ENCODE measurements at regions not wholly inside any gene's neighbourhood (a gene's known extent, or its start where the extent isn't known, plus 50 kb on each side); places are given as distances from the start of the nearest gene placed in this dataset.

DNA sequence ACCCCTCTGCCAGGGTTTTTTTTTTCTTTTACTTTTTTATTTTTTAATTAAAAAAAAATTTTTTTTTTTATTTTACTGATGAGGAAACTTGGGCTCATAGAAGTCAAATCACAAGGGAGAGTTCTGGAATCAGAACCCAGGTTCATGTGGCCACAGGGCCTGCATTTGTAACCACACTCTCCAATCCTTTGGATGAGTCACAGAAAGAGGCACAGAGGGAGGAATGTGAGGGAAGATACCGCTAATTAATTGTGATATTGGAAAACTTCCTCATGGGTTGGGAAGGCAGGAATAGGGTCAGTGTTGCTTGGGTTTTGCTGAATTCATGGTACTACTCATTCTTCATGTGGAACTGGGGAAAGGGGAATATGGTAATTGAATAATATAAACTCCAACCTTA, 132.9 kb upstream of the SLC6A11 start (continued):
- TF ChIP-seq ZHX2 (IDR thresholded peaks at IDR 0.05; ENCODE audit: low read depth) = no peak
- TF ChIP-seq ZHX2 (CRISPR knock-in tag; IDR thresholded peaks at IDR 0.05; ENCODE audit: borderline replicate concordance) = no peak
- TF ChIP-seq SAP130 (CRISPR knock-in tag; IDR thresholded peaks at IDR 0.05; ENCODE audit: low read depth) = no peak

DNA sequence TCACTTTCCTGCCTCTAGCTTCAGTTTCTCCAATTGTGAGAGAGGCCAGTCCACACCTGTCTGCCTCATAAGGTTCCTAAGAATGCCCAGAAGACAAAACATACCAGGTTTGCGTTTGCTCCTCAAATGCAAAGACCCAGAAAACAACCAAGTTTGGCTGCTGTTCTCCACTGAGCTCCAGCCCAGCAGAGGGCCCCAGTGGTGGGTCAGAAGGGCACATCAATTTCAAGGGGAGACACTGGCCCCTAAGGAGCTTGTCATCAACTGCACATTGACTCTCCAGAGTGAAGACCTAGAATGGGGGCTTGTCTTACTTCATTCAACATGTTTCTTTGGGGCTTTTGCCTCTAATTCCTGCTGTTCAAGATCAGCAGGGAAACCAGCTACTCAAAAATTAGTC, 127.9 kb upstream of the SLC6A11 start:
- Histone ChIP-seq H3K27ac (ENCODE audit: extremely low read length, insufficient read depth, low read length) (no peak overlapping the region), H3K4me3 (replicated peaks in 1 of 3; ENCODE audit: insufficient read depth in 1 of 3, low read depth in 2 of 3, low read length in 3 of 3) (no peak overlapping the region), H3K79me2 (ENCODE audit: insufficient read depth, low read length) (no peaks in the 10 kb centered on the region), H3K9me3 (ENCODE audit: low read length) (no peaks in the 10 kb centered on the region), H3K36me3 (replicated peaks in 1 of 2; ENCODE audit: control insufficient read depth in 1 of 2, insufficient read depth in 2 of 2, low read length in 2 of 2) (no peaks in the 10 kb centered on the region), H3K4me1 (ENCODE audit: insufficient read depth, low read length) (no peaks in the 10 kb centered on the region; the same call in 1 of the 2 replicates), H3K27me3 (ENCODE audit: control insufficient read depth in 1 of 2, insufficient read depth in 2 of 2, low read length in 2 of 2) (peaks cover 0 to 1% of the 10 kb centered on the region in 2 experiments; a peak in 2 of 5 replicates), H4K20me1 (ENCODE audit: insufficient read depth, low read length) (no peaks in the 10 kb centered on the region), H3K9ac (ENCODE audit: insufficient read depth, low read depth, low read length) (no peak overlapping the region), H2AFZ (ENCODE audit: low read length) (no peak overlapping the region), H3K4me2 (ENCODE audit: low read depth, low read length) (no peak overlapping the region)
- ChIA-PET POLR2A (no interaction called here), CTCF (ENCODE audit: low intra/inter-chr PET ratio, low total read pairs) (no interaction called here)
- DNase-seq (ENCODE audit: low spot score) (no peak), ATAC-seq (no peak), FAIRE-seq (no peak)
- intact Hi-C loops (cut with micrococcal nuclease; ENCODE audit: unreplicated experiment) = no loop called here
- WGBS (ENCODE audit: low lambda C conversion rate) = 8% methylated on average over 1 of the region's 1 CpG
- in situ Hi-C loops (cut with HindIII; ENCODE audit: extremely low pct_ligation_motif_present, low pct_unique_long_range_greater_than_20kb) = no loop called here
- no TSS peak for BruUV-seq (replicated peaks)
- TF ChIP-seq ERF (CRISPR knock-in tag; IDR thresholded peaks at IDR 0.05) (no peak), TBP (CRISPR knock-in tag; IDR thresholded peaks at IDR 0.05) (no peak), ARNT2 (CRISPR knock-in tag; IDR thresholded peaks at IDR 0.05; ENCODE audit: low read depth) (no peak), ZMYM3 (CRISPR knock-in tag; IDR thresholded peaks at IDR 0.05) (no peak), ZNF776 (CRISPR knock-in tag; IDR thresholded peaks at IDR 0.05) (no peak), ARHGAP35 (CRISPR knock-in tag; IDR thresholded peaks at IDR 0.05; ENCODE audit: borderline replicate concordance) (no peak), CENPBD1 (CRISPR knock-in tag; IDR thresholded peaks at IDR 0.05; ENCODE audit: borderline replicate concordance, low read depth) (no peak), ZNF251 (CRISPR knock-in tag; IDR thresholded peaks at IDR 0.05) (no peak), RFXAP (CRISPR knock-in tag; IDR thresholded peaks at IDR 0.05; ENCODE audit: borderline replicate concordance) (no peak), NR1H2 (CRISPR knock-in tag; IDR thresholded peaks at IDR 0.05; ENCODE audit: borderline replicate concordance, low read depth) (no peak), SOX6 (IDR thresholded peaks at IDR 0.05) (no peak), SOX6 (CRISPR knock-in tag; IDR thresholded peaks at IDR 0.05) (no peak)

Data from HepG2 (cell line).